Head of caudate nucleus (tissue), 42 donors: ENCODE measurements at regions not wholly inside any gene's neighbourhood (a gene's known extent, or its start where the extent isn't known, plus 50 kb on each side); places are given as distances from the start of the nearest gene placed in this dataset.
"Not testable (repeated sequence)": the region's sequence is repeated elsewhere in the genome, so short reads cannot be mapped to it uniquely, and the experiment has no call there.

Experiments
- DNase-seq, 42 donors: peaks; one replicate each; pipeline versions ENCODE4 v3.0.0 to v3.0.0-alpha.2; 2020 to 2021; ENCODE audit warnings: mixed read lengths in 7 of 42
- intact Hi-C: fragments of 100-400 bp; cut with DNase I; formaldehyde crosslinking; loops from one replicate; pipeline ENCODE4 v1.15.0; 2022

- intact Hi-C loops, result no loop called here
- no peak for DNase-seq
Measured at GRCh38 chr20:59110607-59111006, 53.0 kb upstream of the ZNF831 start.

- intact Hi-C loops, result no loop called here
- no peak for DNase-seq
Measured at GRCh38 chr20:59105581-59105980, 58.0 kb upstream of the ZNF831 start.

GRCh38 chr20:59104831-59105230, 58.8 kb upstream of the ZNF831 start:
- DNase-seq, result no peak
- intact Hi-C loops, result no loop called here

- intact Hi-C loops, result no loop called here
- DNase-seq, result no peak
Measured at GRCh38 chr20:59103573-59103972, 60.0 kb upstream of the ZNF831 start.

- intact Hi-C loops, result no loop called here
- no peak for DNase-seq
Measured at GRCh38 chr20:59102841-59103299, 60.3 kb upstream of the PRELID3B start.

- no peak for DNase-seq
- intact Hi-C loops, result no loop called here
Measured at GRCh38 chr20:59101961-59102360, 59.4 kb upstream of the PRELID3B start.

GRCh38 chr20:59099864-59100263, 57.3 kb upstream of the PRELID3B start:
- DNase-seq, intact Hi-C loops: not testable (repeated sequence)

GRCh38 chr20:59095140-59095539, 52.6 kb upstream of the PRELID3B start:
- DNase-seq, result no peak
- intact Hi-C loops, result no loop called here

- no peak for DNase-seq
- intact Hi-C loops, result loop anchor here (5.0 kb wide), 1 partner anchor 113 kb away; no protein-coding TSS in a partner anchor
Measured at GRCh38 chr20:59094576-59094975, 52.0 kb upstream of the PRELID3B start.
